ENCODE measurements at regions not wholly inside any gene's neighbourhood (a gene's known extent, or its start where the extent isn't known, plus 50 kb on each side); places are given as distances from the start of the nearest gene placed in this dataset.

DNA sequence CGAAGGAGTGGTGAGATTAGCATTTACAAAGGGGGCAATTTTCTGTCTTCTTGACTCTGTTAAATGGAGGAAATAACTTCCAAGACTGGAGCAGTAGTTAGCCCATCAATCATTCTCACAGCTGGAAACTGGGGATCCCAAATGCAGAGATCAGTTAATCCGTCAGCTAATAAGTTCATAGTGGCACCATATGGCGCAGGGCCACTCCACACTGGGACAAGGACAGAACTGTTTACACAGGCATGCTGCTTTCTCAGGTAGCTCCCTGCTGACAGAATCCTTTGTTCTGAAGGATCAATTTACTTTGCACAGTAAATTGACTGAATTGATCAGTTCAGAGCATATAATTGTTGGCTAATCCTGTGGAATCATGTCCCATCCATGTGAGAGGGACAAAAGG, 395.7 kb downstream of the TMEM161B start:
- DNase-seq (ENCODE audit: low spot score) = no peak

DNA sequence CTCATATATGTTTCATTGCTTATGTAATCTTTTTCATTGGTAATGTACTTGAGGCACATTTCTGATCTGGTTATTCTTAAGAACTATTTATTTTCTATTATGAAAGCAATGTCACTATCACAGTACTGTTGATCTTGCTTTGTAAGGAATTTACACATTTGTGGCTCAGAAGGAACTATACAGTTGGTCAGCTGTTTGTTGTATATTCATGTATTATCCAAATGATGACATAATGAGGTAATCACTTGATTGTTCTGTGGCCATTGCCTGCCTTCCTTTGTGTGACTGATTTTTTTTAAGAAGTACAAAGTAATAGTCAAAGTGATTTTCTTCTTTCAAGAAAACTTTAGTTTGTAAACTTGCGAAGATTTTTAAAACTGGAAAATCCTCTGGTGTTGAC, 399.9 kb downstream of the TMEM161B start:
- DNase-seq (ENCODE audit: low spot score) = no peak

DNA sequence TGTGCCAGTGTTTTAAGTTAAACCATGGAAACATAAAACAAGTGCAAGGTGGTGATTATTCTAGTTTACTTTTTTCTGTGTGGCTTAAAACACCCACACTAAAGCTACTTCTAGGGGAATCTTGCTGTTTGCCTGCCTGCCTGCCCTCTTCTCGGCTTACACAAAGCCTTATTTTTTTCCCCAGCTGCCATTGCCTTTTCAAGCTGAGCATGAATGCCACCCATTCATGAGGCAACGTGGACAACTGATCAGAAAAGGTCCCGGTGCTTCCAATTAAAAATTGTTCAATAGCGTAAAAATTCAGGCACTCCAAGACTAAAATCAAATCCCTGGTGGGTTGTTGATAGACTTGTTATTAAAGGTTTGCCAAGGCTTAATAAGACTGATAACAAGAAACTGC, 401.4 kb downstream of the TMEM161B start:
- no peak for DNase-seq (ENCODE audit: low spot score)

DNA sequence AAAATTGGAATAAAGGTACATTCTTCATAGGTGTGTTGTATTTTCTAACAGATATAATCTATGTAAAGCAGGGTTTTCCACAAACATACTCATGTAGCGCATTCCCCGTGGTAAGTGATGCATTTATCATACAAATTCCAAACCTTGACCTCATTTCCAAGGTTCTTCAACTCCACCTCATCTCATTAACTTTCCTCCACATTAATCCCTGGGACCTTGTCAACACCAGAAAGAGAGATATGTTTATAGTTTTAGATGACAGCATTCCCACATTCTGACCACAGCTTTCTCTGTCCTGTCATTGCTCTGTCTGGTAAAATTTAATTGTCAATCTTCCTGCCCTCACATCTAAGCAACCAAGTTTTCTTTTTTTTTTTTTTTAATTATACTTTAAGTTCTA, 415.1 kb downstream of the TMEM161B start:
- no peak for DNase-seq (ENCODE audit: low spot score)

DNA sequence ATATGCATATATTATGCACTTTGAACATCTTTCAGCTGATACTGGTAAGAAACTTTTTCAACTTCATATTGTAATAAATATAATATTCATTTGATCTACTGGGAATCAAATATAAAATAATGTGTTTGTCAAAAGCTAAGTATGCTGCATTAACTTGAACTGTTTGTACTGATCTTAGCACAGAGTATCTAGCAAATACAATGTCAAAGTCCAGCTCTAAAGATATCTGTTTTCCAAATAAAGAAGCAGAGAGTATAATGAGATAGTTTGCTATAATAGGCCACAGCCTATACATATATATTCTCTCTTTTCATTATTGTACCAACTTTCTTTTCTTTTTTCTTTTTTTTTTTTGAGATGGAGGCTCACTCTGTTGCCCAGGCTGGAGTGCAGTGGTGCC, 417.0 kb downstream of the TMEM161B start:
- DNase-seq (ENCODE audit: low spot score) = no peak

DNA sequence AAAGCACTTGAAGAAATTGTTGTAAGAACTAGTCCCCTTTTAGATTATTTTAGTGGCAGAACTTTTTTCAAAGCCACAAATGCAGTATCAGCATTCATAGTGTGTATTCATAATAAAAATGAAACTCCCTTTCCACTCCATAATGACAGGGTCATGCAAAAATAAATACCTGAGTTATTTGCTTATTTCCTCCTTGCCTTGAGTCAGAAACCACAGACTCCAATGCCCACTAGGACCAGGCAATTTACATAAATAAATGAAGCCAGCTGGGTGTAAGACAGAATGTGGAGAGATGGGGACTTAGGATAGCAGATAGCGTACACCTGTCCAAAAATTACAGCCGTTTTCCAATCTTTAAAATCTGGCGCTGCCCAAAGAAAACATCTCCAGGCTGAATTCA, 417.8 kb downstream of the TMEM161B start:
- DNase-seq (ENCODE audit: low spot score) = no peak

GRCh38 chr5:87845734-87846133, 422.9 kb downstream of the TMEM161B start:
- DNase-seq (ENCODE audit: low spot score) = no peak

DNA sequence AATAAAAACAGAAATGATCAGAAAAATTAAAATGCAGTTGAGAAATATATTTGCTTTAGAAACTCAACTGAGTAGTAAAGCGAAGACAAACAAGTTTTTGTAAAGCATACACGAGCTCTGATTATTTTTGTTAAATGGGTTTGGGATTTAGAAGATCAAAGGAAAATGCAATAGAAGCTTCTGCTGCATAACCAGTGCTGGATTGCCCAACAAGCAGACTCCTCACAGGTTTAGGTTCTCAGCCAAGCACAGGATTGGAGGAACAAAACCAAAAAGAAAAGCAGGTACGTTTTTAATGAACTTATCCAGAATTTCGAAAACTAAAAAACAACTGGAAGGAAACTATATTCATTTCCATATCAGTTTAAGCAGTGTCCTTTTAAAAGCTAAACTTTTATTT, 423.8 kb downstream of the TMEM161B start:
- DNase-seq (ENCODE audit: low spot score) = no peak

GRCh38 chr5:87844449-87844848, 424.2 kb downstream of the TMEM161B start:
- no peak for DNase-seq (ENCODE audit: low spot score)

- no peak for DNase-seq (ENCODE audit: low spot score)
Measured at GRCh38 chr5:87836696-87837095, 424.0 kb upstream of the CCNH start.

- no peak for DNase-seq (ENCODE audit: low spot score)
Measured at GRCh38 chr5:87831499-87831898, 418.8 kb upstream of the CCNH start.

GRCh38 chr5:87829217-87829551, 416.5 kb upstream of the CCNH start:
- no peak for DNase-seq (ENCODE audit: low spot score)

GRCh38 chr5:87828545-87829216, 416.0 kb upstream of the CCNH start:
- DNase-seq (ENCODE audit: low spot score) = no peak

DNA sequence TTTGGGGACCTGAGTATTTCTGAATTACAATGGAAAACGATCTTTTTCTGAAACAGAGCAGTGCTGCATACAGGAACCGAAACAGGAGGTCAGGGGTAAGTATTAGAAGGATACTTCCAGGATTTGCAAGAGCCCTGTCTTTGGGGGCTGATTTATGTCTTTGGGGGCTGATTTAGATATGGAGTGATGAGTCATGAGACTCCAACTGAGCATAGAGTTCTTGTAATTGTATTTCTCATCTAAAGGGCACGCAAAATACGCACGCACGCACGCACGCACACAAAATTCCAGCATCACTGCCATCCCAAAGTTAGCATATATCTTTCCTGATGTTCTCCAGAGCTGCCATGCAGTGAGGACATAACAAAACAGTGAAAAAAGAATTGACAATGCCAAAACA, 414.8 kb upstream of the CCNH start:
- DNase-seq (ENCODE audit: low spot score) = no peak

DNA sequence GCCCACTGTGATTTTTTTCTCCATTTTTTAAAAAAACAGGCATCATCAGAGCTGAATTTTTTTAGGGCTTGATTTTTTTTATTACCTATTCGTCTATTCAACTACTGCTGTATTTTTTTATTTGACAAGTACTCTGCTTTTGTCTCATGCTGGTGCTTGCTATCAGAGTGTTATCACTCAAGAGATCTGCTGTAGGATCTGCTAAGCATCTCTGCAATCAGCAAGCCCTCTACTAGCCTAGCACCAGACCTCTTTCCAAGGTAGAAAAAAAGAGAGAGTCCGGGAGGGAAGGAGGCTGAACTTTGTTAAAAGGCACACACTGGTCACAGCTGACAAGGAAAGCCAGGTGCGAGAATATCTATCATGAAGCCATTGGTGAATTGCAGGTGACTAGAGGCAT, 413.8 kb upstream of the CCNH start:
- DNase-seq (ENCODE audit: low spot score) = no peak

- DNase-seq (ENCODE audit: low spot score) = no peak
Measured at GRCh38 chr5:87825583-87825982, 412.9 kb upstream of the CCNH start.

DNA sequence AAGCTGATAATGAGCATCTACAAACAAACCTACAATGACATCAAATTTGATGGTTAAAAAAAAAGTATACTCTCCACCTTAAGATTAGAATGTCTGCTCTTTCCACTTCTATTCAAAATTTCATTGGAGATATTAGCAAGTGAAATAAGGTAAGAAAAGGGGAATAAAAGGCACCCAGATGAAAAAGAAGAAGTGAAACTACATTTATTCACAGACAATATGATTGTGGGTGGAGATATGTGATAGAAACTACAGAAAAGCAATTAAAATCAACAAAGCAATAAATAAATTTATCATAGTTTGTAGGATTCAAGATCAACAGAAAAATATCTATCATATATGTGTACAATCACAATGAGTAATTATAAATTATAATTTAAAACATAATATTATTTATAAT, 395.1 kb upstream of the CCNH start:
- no peak for DNase-seq (ENCODE audit: low spot score)

DNA sequence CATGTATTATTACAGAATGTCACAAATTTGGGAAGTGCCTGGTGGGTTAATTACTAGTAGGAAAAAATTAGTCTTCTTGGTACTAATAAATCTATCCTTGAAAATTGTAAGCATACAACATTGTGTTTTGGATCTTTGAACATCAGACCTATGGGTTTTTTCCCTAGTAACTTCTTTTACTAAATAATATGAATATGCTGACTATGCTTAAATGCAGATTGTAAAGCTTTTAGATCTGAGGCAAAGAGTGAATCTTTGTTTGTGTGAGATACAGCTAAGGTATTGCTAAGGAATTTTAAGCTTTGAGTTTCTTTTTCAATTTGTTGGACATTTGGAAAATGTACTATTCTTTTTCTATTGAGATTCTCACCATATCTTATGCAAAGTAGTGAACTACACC, 390.6 kb upstream of the CCNH start:
- DNase-seq (ENCODE audit: low spot score) = no peak

GRCh38 chr5:87791869-87792268, 379.1 kb upstream of the CCNH start:
- no peak for DNase-seq (ENCODE audit: low spot score)

GRCh38 chr5:87788416-87788815, 375.7 kb upstream of the CCNH start:
- DNase-seq (ENCODE audit: low spot score) = no peak

- DNase-seq (ENCODE audit: low spot score) = no peak
Measured at GRCh38 chr5:87787625-87788256, 375.0 kb upstream of the CCNH start.

GRCh38 chr5:87787086-87787485, 374.4 kb upstream of the CCNH start:
- DNase-seq (ENCODE audit: low spot score) = no peak

DNA sequence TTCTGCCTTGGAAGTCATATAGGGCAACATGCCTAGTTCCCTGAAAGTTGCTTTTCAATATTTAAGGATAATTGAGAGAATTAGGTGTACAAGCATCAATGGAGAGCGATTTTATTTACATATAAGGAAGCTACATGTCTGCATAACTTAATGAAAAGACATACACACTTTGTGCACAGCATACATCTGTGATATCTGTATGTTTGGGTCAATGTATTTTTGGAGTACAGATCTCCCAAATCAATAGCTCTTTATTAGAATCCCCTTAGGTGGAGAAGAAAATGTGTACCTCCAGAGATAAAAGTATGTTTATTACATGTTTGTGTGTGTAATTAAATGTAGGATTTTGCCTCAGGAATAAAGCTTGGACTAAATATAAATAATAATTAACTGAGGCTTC, 373.7 kb upstream of the CCNH start:
- DNase-seq (ENCODE audit: low spot score) = no peak

- no peak for DNase-seq (ENCODE audit: low spot score)
Measured at GRCh38 chr5:87785554-87786335, 373.0 kb upstream of the CCNH start.
